Activated CD4-positive, alpha-beta T cell treated with anti-CD3 and anti-CD28 coated beads, Interleukin-2, amount 50 U/mL, for 24 hours (primary cell): ENCODE measurements at regions not wholly inside any gene's neighbourhood (a gene's known extent, or its start where the extent isn't known, plus 50 kb on each side); places are given as distances from the start of the nearest gene placed in this dataset.

Experiments used
- DNase-seq, 2 donors: peaks; one replicate each; pipeline ENCODE4 v3.0.0-alpha.2; 2020; ENCODE audit warnings: low read depth in 1 of 2, low spot score in 1 of 2

DNA sequence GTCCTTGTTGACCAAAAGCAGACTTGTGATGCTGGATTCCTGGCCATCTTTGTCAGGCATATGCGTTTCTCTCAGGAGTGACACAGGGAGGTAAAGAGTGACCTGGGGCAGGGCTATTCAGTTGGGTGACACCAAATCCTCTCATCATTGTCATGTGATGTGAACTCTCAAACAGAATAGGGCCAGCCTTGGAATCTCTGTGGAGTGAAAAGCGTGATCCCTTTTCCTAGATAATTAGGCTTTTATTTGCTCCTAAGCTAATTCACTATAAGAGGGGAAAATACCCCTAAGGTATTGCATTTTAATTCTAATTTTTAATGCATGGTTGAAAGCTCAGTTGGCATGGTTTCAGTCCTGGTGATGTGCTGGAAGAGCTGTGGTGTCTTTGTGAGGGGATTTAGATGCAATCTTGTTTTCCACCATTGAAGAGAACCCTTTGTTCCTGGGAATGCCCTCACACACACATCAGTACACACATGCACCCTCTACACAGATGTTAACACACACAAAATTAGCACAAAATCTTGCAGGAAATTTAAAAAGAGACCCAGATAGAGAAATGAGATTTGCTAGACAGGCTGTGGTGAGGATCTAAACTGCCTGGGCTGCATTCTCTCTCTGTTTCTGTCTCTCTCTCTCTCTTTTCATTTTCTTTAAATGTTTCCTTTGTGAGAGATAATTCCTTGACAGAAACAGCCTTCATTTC is 349.9 kb downstream of the TSN start:
- no peak for DNase-seq

DNA sequence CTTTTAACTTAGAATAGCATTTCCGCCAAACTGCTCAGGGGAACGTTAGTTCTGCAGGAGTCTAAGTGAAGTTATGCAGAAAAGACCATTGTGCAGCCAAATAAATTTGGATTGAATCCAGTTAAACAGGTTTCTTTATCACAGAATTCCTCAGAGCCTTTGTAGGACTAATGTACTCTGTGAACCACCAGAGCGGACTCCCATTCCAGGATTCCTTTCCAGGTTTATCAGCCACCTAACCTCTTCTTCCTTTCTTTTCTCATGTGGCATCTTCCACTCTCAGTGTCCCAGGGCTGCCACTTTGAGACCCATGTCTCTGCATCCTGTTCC is 350.4 kb downstream of the TSN start:
- no peak for DNase-seq

DNA sequence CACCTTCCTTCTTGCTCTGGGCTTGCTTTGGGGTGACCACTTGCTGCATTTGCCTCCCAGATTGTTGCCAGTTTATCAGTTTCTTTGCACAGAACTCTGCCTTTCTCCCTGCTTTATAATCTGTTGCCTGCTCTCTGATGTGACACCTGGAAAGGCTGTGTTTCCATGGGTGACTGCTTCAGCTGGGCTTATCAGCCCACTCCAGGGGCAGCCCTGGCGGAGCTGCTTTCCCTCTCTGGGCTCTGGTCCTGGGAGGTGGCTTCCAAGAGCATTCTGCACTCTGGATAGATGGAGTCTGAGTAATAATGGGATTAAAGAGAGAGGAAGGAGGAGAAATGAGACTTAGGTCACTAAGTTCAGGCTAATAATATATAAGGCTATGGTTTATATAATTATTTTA is 352.7 kb downstream of the TSN start:
- no peak for DNase-seq

DNA sequence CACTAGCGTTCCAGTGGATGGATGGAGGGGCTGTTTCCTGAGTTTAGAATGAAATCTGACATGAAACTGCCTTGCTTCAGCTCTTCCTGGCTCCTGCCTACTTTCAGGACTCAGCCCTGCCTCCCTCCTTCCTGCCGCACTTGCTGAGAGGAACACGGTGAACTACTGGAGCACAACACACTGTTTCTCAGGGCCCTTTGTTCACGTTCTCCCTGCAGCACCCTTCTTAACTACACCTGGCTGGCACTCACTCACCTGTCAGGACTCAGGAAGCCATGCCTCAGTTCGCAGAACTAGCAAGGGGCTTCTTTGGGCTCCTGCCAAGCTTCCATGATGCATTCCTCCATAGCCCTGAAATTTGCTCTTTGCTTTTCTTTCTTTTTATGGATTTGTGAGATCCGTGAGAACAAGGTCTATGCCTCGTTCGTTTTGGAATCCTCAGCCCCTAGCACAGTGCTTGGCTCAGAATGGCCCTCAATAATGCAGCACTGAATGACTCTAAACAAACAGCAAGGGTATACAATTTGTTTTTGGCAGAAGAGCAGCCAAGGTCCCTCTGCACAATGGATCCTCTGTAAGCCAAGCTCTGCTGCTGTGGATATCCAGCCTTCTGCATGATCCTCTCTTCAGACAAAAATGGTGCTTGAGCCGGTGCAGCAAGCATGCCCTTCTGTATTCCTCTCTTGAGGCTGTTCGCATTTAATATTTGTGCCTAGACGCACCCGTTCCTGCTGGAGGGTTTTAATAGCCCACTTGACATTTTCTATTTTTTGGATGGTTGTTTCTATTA is 357.0 kb downstream of the TSN start:
- DNase-seq, result no peak

DNA sequence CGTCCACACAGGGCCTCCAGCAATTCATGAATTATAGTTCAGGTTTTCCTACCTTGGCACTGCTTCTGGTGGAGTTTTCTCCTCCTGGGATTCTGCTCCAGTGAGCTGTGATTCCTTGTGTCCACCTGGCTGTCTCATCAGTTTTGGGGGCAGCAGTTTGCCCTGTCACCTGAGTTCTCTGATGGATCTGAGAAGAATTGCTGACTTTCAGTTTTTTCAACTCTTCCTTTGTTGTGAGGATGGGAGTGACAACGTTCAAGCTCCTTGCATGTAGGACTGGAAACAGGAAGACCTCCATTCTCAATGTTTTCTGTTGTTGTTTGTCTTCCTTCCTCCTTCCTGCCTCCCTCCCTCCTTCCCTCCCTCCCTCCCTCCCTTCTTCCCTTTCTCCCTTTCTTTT is 359.0 kb downstream of the TSN start:
- DNase-seq, result no peak

DNA sequence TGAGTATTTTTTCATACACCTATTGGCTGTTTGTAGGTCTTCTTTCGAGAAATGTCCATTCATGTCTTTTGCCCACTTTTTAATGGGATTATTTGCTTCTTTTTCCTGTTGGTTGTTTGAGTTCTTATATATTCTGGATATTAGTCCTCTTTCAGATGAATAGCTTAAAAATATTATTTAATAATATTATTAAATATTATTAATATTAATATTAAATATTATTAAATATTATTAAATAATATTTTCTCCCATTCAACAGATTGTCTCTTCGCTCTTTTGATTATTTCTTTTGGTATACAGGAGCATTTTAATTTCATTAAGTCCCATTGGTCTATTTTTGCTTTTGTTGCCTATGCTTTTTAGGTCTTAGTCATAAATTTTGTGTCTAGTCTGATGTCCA is 361.9 kb downstream of the TSN start:
- no peak for DNase-seq

DNA sequence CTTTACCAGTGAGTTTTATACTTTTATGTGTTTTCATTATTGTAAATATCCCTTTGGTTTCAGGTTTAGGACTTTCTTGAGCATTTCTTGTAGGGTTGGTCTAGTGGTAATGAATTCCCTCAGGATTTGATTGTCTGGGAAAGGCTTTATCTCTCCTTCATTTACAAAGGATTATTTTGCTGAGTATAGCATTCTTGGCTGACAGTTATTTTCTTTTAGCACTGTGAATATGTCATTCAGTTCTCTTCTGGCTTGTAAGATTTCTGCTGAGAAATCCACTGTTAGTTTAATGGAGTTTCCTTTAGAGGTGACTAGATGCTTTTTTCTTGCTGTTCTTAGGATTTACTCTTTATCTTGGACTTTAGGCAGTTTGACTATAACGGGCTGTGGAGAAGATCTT is 373.9 kb downstream of the TSN start:
- DNase-seq, result no peak

DNA sequence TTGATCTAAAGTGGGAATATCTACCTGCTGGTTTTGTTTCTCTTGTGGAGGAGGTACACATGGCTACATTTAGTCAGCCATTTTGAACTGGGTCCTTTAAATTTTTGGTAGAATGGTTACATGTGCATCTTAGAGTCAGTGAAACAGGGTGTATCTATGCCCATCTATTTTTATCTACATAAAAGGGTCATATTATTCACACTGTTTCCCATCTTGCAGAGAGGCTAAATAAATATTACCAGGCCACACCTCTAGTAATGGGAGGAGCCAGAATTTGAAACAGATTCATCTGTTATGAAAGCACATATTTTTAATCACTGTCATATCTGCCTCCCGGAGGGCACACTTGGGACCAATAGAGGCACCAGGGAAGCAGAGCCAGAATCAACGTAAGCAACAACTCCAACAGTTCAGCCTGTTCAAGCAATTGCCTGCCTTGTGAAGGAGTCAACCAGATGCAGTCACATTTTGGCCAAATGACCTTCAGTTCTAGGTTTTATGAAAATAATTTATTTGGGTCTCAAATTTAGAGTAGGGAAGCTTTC is 376.8 kb downstream of the TSN start:
- no peak for DNase-seq

DNA sequence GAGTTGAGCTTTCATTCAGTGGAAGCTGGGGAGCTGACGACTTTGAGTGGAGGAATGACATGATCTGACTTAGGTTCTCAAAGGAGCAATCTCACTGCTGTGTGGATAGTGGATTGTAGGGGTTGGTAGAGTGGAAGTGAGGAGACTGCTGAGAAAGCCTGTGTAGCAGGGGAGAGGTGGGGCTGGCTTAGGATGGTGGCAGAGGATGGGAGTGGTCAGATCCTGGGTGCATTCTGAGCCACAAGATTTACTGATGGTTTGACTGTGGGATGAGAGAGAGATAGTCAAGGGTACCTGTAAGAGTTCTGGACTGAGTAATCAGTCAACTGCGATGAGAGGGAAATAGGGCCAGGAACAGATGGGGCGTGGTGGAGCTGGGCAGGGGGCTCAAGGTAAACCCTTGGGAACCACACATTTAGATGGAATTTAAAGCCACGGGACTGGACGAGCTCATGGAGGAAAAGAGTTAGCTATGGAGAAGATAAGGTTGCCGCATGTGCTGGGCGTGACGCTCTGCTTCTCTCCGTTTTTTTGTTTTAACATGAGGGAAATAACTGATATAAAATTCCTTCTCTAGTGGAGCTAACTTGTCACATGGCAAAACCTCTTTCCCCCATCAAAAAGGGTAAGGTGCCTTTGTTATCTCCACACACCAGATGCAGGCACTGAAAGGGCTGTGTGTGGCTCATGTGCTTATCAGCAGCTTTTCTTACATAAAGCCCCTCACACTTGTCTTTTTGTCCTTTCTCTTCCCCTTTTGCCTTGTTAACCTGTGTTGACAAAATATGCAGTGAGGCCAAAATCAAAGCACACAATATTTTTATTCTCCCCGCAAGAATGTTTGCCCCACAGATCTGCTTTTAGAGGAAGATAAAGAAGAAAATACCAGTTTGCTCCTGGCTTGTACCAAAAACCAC is 379.8 kb downstream of the TSN start:
- DNase-seq, result no peak

DNA sequence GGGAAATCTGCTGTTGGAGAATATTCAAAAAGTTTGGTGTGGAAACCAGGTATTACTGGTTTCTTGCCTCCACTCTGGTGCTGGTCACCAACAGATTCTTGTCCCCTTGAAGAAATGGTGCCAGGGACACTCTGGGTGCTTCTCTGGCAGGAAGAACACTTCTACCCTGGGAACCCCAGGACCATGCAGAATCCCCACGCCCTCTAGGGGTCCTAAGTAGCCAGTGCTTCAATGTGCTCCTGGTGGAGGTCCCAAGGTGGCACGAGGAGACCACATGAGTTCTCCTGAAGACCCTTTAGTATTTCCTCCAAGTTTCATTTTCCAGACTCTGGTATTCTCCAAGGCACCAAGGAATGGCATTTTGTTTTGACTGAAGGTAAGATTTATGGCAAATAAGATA is 380.6 kb downstream of the TSN start:
- no peak for DNase-seq

DNA sequence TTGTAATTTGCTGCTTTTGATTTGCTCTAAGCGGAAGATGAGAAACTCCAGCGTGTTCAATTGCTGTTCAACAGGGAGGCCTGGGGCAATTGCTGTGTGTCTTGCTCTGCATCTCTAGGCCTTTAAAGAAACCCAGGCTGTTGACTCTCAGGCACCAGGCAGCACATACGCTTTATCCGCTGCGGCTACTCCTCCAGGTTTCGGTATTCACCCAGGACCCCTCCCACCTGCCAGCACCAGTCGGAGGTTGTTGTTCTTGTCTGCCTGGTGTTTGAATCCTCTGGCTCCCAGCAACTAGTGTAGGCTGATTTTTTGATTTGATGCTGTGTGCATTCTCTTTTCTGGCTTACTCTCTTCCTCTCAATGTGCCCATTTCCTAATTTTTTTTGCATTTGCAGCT is 383.1 kb downstream of the TSN start:
- DNase-seq, result no peak

DNA sequence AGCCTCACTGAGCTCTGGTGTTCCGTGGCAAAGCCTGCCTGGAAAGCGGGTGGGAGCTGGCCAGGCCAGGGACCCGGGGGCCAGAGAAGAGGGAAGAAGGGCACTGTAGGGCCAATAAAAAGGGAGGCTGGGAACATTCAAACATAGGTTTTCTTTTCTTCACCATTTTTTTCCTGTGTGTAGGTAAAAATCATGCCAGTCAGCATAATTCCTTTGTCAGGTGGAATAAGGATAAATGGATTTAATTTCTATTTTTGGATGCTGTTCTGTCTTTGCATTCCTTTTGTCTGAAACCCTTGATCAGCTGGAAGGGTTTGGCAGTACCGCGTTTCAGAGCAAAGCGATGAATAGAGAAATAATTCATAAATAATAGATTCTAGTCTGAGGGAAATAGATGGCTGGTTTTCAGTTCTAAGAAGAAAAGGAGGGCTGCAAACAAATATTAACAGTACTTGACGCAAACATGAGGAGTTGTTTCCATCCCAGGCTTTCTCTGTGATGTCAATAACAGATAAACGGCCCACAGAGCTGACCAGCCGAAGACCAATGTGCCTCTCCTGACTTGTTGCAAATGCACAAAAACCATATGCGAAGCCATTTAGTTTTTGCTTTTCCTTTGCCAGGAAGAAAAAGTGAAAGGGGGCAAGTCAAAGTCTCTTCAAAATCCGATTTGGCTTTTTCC is 384.4 kb downstream of the TSN start:
- DNase-seq, result no peak

DNA sequence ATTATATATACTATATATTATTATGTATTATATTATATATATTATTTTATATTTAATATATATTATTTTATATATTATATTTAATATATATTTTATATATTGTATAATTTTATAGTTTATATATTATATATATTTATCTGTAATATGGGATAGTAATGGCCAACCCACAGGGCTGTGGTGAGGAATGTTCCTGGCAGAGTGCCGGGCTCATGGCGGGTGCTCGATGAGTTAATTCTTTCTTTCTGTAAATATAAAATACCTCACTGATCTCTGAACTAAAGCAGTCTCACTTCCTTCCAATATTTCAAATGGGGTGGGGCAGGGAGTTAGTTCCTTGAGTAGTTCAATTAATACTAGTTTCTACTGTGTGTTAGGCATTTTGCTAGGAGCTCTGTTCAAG is 389.4 kb downstream of the TSN start:
- no peak for DNase-seq

DNA sequence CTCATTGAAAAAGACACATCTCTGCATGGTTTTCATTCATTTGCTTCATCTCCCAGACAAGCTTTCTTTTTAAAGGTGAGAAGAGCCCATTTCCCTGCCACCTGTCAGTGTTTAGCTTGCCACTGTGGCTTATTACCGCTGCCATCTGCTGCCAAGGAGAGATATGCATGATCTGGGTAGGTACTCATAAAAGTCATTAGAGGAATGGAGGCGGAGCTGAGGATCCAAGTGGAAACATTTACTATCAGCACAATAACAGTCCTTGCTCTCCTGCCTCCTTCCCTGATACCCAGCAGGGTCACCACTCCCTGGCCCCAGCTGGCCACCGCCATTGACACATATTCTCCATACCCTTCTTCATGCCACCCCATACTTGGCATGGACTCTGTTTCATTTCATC is 390.4 kb downstream of the TSN start:
- DNase-seq, result no peak

DNA sequence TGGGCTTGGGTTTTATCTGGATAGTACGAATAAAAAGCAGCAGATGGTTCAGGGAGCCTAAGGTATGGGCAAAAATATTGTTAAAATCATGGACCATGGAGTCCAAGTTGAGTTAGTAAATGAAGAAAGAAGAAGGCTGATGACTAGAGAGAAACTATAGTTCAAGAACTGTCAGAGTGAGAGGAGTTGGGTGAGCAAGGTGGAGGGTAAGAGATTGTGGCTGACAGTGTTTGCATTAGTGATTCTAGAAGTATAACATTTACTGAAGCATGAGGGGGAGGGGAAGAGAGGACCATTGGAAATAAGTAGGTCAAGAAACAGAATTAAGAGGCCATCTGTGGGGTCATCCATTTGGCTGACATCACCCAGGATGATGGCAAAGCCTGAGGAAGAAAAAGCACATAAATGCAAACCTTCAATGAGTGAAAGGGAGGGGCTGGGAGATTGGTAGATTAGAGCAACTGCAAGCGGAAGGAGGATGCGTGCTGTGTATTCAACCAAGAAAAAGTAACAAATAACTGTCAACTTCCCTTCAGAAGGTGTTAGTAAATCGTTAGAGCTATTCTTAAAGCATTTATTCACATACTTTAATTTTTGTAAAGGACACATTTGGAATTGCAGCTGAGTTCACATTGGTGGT is 392.8 kb downstream of the TSN start:
- no peak for DNase-seq

DNA sequence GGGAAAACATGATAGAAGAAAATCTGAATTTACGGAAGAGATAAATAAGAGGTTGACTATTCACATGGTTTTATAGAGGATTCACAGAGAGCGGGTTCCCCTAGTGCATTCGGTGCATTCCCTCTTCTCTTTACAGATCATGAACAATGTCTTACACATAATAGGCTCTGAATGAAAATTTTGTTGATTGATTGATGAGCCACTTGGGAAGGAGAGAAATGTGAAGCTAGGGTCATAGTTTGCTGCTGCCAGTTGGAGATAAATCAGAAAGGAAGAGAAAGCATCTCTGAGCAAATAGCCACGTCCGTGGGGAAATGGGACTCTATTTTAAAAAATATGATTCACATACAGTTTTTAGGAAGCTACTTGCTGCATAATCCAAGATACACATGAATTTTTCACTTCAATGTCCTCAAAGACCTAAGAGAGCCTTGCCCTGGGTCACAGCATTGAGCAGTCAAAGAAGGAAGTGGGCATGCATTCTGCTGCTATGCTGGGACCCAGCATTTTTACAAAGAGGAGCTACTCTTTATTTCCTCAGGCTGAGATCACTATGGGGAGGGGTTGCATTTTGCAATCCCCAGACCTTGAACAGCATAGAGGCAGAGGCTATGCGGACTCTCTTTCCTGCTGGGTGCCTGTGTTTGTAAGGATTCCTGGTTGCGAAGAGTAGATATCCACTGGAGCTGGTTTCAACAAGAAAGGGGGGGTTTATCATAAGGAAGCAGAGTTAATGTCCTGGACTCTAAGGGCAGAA is 395.3 kb downstream of the TSN start:
- no peak for DNase-seq

DNA sequence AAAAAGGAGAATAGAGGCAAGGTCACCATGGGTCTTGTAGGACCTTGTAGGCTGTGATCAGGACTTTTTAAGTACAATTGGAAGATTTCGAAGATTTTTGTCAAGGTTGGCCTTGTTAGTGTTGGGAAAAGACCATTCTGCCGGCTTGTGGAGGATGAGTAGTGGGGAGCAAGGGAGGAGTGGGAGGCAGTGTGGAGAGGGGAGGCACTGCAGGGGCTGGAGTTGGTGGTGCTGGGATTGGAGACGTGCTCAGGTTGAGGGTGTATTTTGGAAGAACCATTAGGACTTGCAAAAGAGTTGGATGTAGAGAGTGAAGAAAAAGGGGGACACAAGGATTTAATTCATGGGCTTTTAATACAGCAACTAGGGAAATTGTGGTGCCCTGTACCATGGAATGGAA is 397.1 kb downstream of the TSN start:
- no peak for DNase-seq

DNA sequence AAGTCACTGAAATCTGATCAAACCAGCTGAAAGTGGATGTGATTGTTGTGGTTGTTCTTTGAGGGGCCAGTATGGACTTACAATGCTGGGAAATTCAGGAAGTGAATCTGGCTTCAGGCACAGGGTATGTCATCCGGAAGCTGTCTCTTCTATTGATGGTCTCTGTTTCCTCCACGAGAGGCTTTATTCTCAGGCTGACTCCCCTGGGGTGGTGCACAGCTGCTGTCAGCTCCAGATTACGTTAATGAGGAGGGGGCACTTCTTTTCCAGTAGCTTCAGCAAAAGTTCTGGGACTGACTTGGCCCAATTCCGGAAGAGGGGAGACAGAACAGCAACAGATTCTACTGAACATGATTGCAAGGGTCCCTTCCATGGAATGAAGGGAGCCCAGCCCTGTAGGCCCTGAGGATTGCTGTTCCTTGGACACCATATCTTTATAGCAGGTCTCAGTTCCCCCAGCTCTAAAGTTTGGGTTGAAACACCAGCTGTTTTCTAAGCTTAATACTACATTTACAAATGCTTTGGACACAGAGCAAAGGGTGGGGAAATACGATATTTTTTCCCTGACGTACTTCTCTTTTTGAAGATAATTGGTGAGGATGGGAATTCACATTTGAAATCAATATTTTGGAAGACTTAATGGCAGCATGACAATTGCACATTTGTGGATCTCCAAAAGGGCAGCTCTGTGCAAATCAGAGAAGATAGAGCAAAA is 400.9 kb downstream of the TSN start:
- no peak for DNase-seq

DNA sequence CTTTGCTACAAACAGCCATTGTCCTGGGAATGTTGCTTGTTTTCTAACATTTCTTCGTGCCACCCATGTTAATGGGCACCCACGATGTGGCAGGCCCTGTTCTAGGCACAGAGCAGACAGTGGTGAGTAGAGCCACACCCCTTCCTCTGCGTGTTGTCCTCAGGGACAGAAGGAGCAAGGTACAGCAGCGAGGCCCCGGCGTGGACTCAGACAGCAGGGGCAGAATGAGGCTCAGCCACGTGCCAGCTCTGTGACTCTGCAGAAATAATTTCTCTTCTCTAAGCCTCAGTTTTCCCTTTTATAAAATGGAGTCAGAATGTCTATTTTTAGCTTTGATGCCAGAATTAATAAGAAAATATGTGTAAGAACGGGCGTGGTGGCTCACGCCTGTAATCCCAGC is 401.7 kb downstream of the TSN start:
- no peak for DNase-seq
